GM21723 (cell line): ENCODE measurements at regions not wholly inside any gene's neighbourhood (a gene's known extent, or its start where the extent isn't known, plus 50 kb on each side); places are given as distances from the start of the nearest gene placed in this dataset.

ENCODE experiments used
- ATAC-seq: cut with Tn5 transposase; IDR thresholded peaks from one replicate; pipeline ENCODE4 v1.9.1; 2021; ENCODE audit warnings: mild to moderate bottlenecking, moderate library complexity; ENCODE audit not compliant: unreplicated experiment

DNA sequence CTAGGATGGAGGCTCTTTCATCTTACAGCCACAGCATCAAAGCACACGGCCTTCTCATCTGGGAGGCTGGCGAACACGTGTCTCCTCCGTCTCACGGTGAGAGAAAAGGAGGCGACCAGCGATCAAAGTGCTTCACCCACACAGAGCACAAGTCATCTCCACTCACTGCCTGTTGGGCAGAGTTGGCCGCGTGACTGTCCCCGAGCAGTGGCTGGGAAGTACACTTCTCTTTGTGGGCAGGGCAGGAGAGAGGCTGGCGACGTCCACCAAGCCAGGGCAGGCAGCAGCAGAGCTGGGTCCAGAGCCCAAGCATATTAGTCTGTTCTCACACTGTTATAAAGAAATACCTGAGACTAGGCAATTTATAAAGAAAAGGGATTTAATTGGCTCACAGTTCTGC is 64.1 kb upstream of the FOXC1 start:
- ATAC-seq, result no peak

DNA sequence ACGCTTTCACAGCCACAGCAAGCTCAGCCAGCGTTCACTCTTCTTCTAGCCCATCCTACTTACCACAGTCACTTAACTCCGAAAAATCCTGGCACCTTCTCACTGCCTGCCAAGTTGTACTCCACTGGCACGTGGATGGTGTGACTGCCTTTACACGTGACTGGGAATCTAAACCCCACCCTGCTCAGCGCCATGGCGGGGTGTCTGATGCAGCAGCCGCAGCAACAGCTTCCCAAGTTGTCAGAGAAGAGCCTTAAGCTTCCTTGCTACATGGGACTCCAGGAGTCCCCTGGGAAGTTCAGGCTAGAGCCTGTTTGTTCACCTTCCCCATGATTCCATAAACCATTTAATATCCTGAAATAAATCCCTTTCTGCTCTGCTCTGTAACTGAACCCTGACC is 61.9 kb upstream of the FOXC1 start:
- no peak for ATAC-seq

DNA sequence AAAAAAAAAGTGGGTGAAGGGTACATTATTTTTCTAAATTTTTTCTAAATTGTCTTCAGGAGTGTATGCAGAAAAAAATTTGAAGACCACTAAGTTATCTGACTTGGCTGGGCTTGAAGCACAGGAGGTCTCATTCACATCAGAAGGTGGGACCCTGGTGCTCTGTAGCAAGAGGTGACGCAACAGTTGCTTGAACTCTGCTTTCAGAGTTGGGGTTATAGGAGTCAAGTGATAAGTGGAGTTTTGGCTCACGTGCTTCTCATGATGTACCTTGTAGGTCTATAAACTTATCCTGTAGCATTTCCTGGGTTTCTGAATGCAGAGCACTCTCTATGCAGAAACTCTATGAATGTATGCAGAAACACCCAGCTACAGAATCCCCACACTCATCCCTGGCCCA is 58.5 kb upstream of the FOXC1 start:
- no peak for ATAC-seq

DNA sequence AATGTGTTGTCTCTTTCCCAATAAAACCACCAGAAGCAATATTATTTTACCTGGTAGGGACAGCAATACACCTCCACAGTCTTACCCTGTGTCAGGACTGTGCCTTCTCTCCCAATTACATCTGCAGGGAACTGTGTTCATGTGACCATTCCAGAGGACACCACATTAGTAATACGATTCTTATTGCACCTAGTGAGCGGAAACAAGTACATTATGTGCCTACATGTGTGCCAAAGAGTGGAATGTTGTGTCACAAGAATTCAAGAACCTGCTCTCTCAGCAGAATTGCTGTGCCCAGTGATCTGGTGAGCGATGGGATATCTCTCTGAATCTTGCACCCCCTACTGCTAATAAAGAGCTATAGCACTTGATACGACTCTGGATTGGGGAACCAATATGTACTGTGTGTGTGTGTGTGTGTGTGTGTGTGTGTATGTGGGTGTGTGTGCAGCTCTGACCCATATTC is 57.4 kb upstream of the FOXC1 start:
- ATAC-seq, result no peak

DNA sequence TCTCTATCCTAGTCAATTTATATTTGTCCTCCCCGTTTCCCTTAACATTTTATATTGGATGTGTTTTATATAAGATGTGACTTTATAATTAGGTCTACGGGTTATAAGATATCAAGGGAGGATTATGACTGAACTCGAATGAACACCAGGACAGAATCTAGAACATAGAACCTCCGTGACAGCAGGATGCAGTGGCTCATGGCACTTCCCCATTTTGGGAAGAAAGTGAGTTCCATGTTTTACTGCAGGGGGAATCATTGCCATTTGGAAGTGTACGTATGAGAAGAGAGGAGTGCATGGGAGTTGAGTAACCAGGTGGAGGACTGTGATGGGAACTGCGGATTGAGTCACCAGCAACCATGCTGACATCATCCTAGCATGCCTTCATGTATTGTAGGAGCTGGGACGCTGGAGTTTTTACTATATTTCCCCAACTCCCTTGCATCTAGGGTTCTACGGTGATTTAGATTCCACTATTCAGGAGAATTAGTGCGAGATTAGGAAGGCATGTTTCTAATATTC is 56.1 kb upstream of the FOXC1 start:
- no peak for ATAC-seq

DNA sequence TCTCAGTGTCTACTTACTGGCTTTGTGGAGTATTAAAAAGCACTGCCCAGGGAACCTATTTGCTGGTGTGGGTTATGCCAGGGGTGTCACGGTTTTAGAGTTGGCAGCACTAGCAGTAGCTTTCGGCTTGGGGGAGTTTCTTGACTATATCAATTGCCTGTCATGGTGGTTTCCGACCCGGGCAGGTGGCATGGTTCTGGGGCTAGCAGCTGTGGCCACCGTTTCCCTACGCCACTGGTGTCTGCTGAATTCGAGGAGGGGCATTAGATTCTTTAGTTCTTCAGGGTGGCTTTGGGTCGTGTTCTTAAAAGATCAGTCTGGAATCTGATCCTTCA is 55.6 kb upstream of the FOXC1 start:
- no peak for ATAC-seq

DNA sequence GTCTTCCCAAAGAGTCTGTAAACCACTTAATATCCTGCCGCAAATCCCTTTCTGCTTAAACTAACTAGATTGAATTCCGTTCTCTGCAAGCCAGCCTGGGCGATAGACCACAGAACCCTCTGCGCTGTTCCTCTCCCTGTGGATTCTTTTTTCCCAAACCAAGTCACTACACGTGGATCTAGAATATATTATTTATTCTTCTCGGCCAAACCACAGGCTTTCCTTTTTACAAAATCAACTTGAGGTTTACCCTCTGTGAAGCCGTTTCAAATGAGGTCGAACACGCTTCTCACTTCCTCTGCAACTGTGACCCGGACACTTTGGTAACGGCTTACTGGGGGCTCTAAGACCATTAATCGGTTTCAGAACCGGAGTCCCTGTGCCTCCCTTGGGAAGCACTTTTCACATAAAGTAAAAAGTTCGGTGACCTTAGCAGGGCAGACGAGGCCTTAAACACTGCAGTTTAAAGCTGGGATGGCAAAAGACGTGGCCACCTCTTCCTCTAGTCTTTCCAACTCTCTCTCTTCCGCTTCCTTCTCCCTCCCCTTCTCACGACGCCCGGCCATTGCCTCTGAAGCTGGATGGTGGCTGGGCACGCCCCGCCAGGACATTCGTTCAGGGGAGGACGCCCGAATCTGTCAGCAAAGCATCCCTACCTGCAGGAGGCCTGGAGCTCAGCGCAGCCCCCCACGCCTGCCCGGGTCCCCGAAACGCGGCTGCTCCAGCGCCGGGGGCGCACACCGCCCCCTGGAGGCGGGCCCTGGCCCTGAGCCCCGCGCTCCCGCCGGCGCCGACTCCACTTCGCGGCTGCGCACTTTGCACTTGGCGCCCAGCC is 55.0 kb upstream of the FOXC1 start:
- no peak for ATAC-seq

DNA sequence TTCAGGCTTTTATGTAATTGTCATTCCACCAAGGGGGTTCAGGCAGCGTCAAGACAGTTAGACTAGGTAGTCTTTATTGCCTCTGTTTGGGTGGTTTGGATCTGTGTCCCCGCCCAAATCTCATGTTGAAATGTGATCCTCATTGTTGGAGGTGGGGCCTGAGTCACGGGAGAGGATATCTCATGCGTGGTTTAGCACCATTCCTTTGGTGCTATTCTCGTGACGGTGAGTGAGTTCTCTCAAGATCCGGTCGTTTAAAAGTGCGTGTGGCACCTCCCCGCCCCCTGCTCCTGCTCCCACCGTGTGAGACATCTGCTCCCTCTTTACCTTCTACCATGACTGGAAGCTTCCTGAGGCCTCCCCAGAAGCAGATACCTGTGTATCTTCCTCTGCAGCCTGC is 51.3 kb upstream of the FOXC1 start:
- ATAC-seq, result no peak
